Keratinocyte (primary cell): ENCODE measurements at regions not wholly inside any gene's neighbourhood (a gene's known extent, or its start where the extent isn't known, plus 50 kb on each side); places are given as distances from the start of the nearest gene placed in this dataset.

ENCODE experiments used
- DNase-seq: peaks from one replicate; pipeline ENCODE4 v3.0.0-alpha.2; 2011; ENCODE audit warnings: low read depth, missing footprints, low spot score
- FAIRE-seq: peaks from 2 replicates; lab custom pipeline; 2011; peaks lifted over from hg19 to GRCh38; lab: Jason Lieb, UNC
- H2AFZ ChIP-seq: 2 replicates; pipeline ENCODE4 v1.6.0; 2012; ENCODE audit warnings: low read length, control low read depth, inconsistent platforms; ENCODE audit not compliant: control insufficient read depth
- H3K27ac ChIP-seq: 2 replicates; pipeline ENCODE4 v1.5.1; 2011; ENCODE audit warnings: low read length; ENCODE audit not compliant: control insufficient read depth, insufficient read depth
- H3K27me3 ChIP-seq: 3 replicates; pipeline ENCODE4 v1.6.0; 2011; ENCODE audit warnings: low read length; ENCODE audit not compliant: control insufficient read depth, insufficient read depth; ENCODE audit errors: extremely low read depth
- H3K36me3 ChIP-seq, 2 experiments: 2 replicates in 1 of 2; 3 replicates in 1 of 2; pipeline ENCODE4 v1.5.1; 2011; ENCODE audit warnings: low read length in 2 of 2, mild to moderate bottlenecking in 1 of 2; ENCODE audit not compliant: control insufficient read depth in 2 of 2, insufficient read depth in 2 of 2; ENCODE audit errors: extremely low read depth in 1 of 2
- H3K4me1 ChIP-seq: 3 replicates; pipeline ENCODE4 v1.5.1; 2011; ENCODE audit warnings: low read length; ENCODE audit not compliant: control insufficient read depth, insufficient read depth; ENCODE audit errors: extremely low read depth
- H3K4me2 ChIP-seq: 3 replicates; pipeline ENCODE4 v1.6.0; 2011; ENCODE audit warnings: low read depth, low read length; ENCODE audit not compliant: control insufficient read depth, insufficient read depth; ENCODE audit errors: extremely low read depth
- H3K4me3 ChIP-seq, 3 experiments: fragments of 200-600 bp in 1 of 3; sonication (generic) in 1 of 3; 2 replicates in 2 of 3; 3 replicates in 1 of 3; pipeline ENCODE4 v1.5.1; 2011 to 2016; ENCODE audit warnings: low read length in 3 of 3, mild to moderate bottlenecking in 3 of 3, control low read depth in 2 of 3, inconsistent platforms in 1 of 3, low read depth in 1 of 3, mixed read lengths in 1 of 3, mixed run types in 1 of 3, moderate library complexity in 1 of 3; ENCODE audit not compliant: control insufficient read depth in 2 of 3, insufficient read depth in 2 of 3; ENCODE audit errors: extremely low read depth in 1 of 3
- H3K79me2 ChIP-seq: 2 replicates; pipeline ENCODE4 v1.6.0; 2012; ENCODE audit warnings: low read length; ENCODE audit not compliant: control insufficient read depth, insufficient read depth
- H3K9ac ChIP-seq: 3 replicates; pipeline ENCODE4 v1.6.0; 2011; ENCODE audit warnings: low read length; ENCODE audit not compliant: control insufficient read depth, insufficient read depth; ENCODE audit errors: extremely low read depth
- H3K9me1 ChIP-seq: 3 replicates; pipeline ENCODE4 v1.6.0; 2011; ENCODE audit warnings: low read length; ENCODE audit not compliant: control insufficient read depth, insufficient read depth; ENCODE audit errors: extremely low read depth
- H3K9me3 ChIP-seq: 2 replicates; pipeline ENCODE4 v1.5.1; 2012; ENCODE audit warnings: low read depth, low read length; ENCODE audit not compliant: control insufficient read depth
- H4K20me1 ChIP-seq: 3 replicates; pipeline ENCODE4 v1.6.0; 2011; ENCODE audit warnings: low read length; ENCODE audit not compliant: control insufficient read depth, insufficient read depth; ENCODE audit errors: extremely low read depth
- CTCF ChIP-seq, 3 experiments: IDR thresholded peaks in 1 of 3; conservative IDR thresholded peaks in 1 of 3; optimal IDR thresholded peaks in 1 of 3; 2 replicates in 2 of 3; 3 replicates in 1 of 3; pipeline versions ENCODE3 to v1.5.1; 2011; ENCODE audit warnings: low read length in 3 of 3, mild to moderate bottlenecking in 3 of 3, moderate library complexity in 2 of 3, control low read depth in 1 of 3, inconsistent platforms in 1 of 3; ENCODE audit not compliant: insufficient read depth in 2 of 3; ENCODE audit errors: extremely low read depth in 1 of 3
- EZH2 ChIP-seq: IDR thresholded peaks from one replicate; pipeline ENCODE4 v1.6.1; 2012; ENCODE audit warnings: inconsistent platforms, mild to moderate bottlenecking, low read length, moderate library complexity
- dilution Hi-C: fragments of 300-500 bp; cut with MboI; formaldehyde crosslinking; loops from one replicate; pipeline ENCODE4 v1.7.0; 2020; ENCODE audit warnings: low sequenced_read_pairs; ENCODE audit not compliant: extremely low pct_ligation_motif_present

GRCh38 chr13:104004572-104004971 lies 938.4 kb upstream of the SLC10A2 start:
- H3K4me3 ChIP-seq: no peak overlapping the region
- H3K9me3 ChIP-seq: no peaks in the 10 kb centered on the region
- no peak for FAIRE-seq
- no peak overlapping the region for H3K9ac ChIP-seq
- no peaks in the 10 kb centered on the region for H3K36me3 ChIP-seq
- peak overlapping the region; percentile 34 for H2AFZ ChIP-seq
- H3K9me1 ChIP-seq: no peaks in the 10 kb centered on the region
- no peaks in the 10 kb centered on the region for H4K20me1 ChIP-seq
- no peaks in the 10 kb centered on the region for H3K79me2 ChIP-seq
- no peak overlapping the region for H3K27ac ChIP-seq
- no peak for DNase-seq
- H3K27me3 ChIP-seq: no peaks in the 10 kb centered on the region
- dilution Hi-C loops: no loop called here
- H3K4me1 ChIP-seq: no peaks in the 10 kb centered on the region
- TF ChIP-seq EZH2: no peak
- TF ChIP-seq CTCF (optimal IDR thresholded peaks at IDR 0.05 in 1 of 3, IDR thresholded peaks at IDR 0.05 in 1 of 3, conservative IDR thresholded peaks at IDR 0.05 in 1 of 3; ENCODE audit: extremely low read depth in 1 of 3, insufficient read depth in 2 of 3, low read length in 3 of 3): no peak
- no peak overlapping the region for H3K4me2 ChIP-seq

DNA sequence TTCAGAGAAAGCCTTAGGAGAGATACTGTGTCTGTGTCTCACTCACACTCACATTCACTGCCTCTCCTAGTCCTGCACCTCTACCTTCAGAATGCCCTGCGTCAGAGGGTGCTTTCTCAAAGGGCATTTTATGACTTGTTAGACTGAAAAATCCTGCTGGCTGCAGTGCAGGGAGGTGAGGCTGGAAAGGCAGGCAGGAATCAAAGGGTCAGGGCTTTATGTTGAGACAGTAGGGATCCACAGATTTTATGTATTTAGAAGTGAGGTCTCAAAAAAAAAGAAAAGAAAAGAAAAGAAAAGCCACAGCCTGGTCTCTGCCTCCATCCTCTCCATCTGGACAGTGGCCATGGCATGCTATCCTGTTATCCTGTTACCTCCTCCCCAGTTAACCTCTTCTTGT lies 936.0 kb upstream of the SLC10A2 start:
- Histone ChIP-seq H3K4me3 (no peak overlapping the region), H3K27ac (no peak overlapping the region), H3K36me3 (no peaks in the 10 kb centered on the region), H3K27me3 (no peaks in the 10 kb centered on the region), H3K9ac (no peak overlapping the region), H4K20me1 (no peaks in the 10 kb centered on the region), H3K4me2 (no peak overlapping the region), H3K9me3 (no peaks in the 10 kb centered on the region), H3K79me2 (no peaks in the 10 kb centered on the region), H3K9me1 (no peaks in the 10 kb centered on the region), H2AFZ (no peak overlapping the region), H3K4me1 (no peaks in the 10 kb centered on the region)
- no peak for DNase-seq
- dilution Hi-C loops: no loop called here
- FAIRE-seq: no peak
- TF ChIP-seq EZH2: no peak
- no peak for TF ChIP-seq CTCF (optimal IDR thresholded peaks at IDR 0.05 in 1 of 3, IDR thresholded peaks at IDR 0.05 in 1 of 3, conservative IDR thresholded peaks at IDR 0.05 in 1 of 3; ENCODE audit: extremely low read depth in 1 of 3, insufficient read depth in 2 of 3, low read length in 3 of 3)
